ENCODE measurements at regions not wholly inside any gene's neighbourhood (a gene's known extent, or its start where the extent isn't known, plus 50 kb on each side); places are given as distances from the start of the nearest gene placed in this dataset.
"Not testable (repeated sequence)": the region's sequence is repeated elsewhere in the genome, so short reads cannot be mapped to it uniquely, and the experiment has no call there.

DNA sequence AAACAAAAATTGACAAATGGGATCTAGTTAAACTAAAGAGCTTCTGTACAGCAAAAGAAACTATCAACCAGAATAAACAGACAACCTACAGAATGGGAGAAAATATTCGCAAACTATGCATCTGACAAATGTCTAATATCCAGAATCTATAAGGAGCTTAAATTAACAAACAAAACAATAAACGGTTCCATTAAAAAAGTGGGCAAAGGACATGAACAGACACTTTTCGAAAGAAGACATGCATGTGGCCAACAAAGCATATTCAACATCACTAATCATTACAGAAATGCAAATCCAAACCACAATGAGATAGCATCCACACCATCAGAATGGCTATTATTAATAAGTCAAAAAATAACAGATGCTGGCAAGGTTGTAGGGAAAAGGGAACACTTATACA, 50.5 kb upstream of the MED13L start:
- DNase-seq; H3K9me3 ChIP-seq (ENCODE audit: control insufficient read depth, low read length); H3K4me3 ChIP-seq (ENCODE audit: insufficient read depth, low read depth, low read length, poor library complexity, severe bottlenecking); H3K36me3 ChIP-seq (ENCODE audit: control insufficient read depth, insufficient read depth, low read length); H3K27me3 ChIP-seq (replicated peaks; ENCODE audit: control insufficient read depth, insufficient read depth, low read length, poor library complexity, severe bottlenecking); H3K27ac ChIP-seq (ENCODE audit: insufficient read depth, low read length, poor library complexity, severe bottlenecking); H3K4me1 ChIP-seq (ENCODE audit: control insufficient read depth, insufficient read depth, low read length, poor library complexity, severe bottlenecking): not testable (repeated sequence)

GRCh38 chr12:116331876-116332275, 54.4 kb upstream of the MED13L start:
- H3K4me1 ChIP-seq (ENCODE audit: control insufficient read depth, insufficient read depth, low read length, poor library complexity, severe bottlenecking): no peaks in the 10 kb centered on the region
- peaks cover 3% of the 10 kb centered on the region for H3K9me3 ChIP-seq (ENCODE audit: control insufficient read depth, low read length)
- H3K27me3 ChIP-seq (replicated peaks; ENCODE audit: control insufficient read depth, insufficient read depth, low read length, poor library complexity, severe bottlenecking): no peaks in the 10 kb centered on the region
- H3K36me3 ChIP-seq (ENCODE audit: control insufficient read depth, insufficient read depth, low read length): no peaks in the 10 kb centered on the region
- DNase-seq: no peak
- no peak overlapping the region for H3K27ac ChIP-seq (ENCODE audit: insufficient read depth, low read length, poor library complexity, severe bottlenecking)
- no peak overlapping the region for H3K4me3 ChIP-seq (ENCODE audit: insufficient read depth, low read depth, low read length, poor library complexity, severe bottlenecking)

- H3K9me3 ChIP-seq (ENCODE audit: control insufficient read depth, low read length): peaks cover 3% of the 10 kb centered on the region
- no peaks in the 10 kb centered on the region for H3K36me3 ChIP-seq (ENCODE audit: control insufficient read depth, insufficient read depth, low read length)
- no peaks in the 10 kb centered on the region for H3K4me1 ChIP-seq (ENCODE audit: control insufficient read depth, insufficient read depth, low read length, poor library complexity, severe bottlenecking)
- DNase-seq: no peak
- H3K4me3 ChIP-seq (ENCODE audit: insufficient read depth, low read depth, low read length, poor library complexity, severe bottlenecking): no peak overlapping the region
- H3K27me3 ChIP-seq (replicated peaks; ENCODE audit: control insufficient read depth, insufficient read depth, low read length, poor library complexity, severe bottlenecking): no peaks in the 10 kb centered on the region
- H3K27ac ChIP-seq (ENCODE audit: insufficient read depth, low read length, poor library complexity, severe bottlenecking): no peak overlapping the region
Observed at GRCh38 chr12:116332705-116333380, 55.4 kb upstream of the MED13L start.

- Histone ChIP-seq H3K4me1 (ENCODE audit: control insufficient read depth, insufficient read depth, low read length, poor library complexity, severe bottlenecking) (no peaks in the 10 kb centered on the region), H3K27me3 (replicated peaks; ENCODE audit: control insufficient read depth, insufficient read depth, low read length, poor library complexity, severe bottlenecking) (no peaks in the 10 kb centered on the region), H3K36me3 (ENCODE audit: control insufficient read depth, insufficient read depth, low read length) (no peaks in the 10 kb centered on the region), H3K4me3 (ENCODE audit: insufficient read depth, low read depth, low read length, poor library complexity, severe bottlenecking) (no peak overlapping the region), H3K9me3 (ENCODE audit: control insufficient read depth, low read length) (no peaks in the 10 kb centered on the region), H3K27ac (ENCODE audit: insufficient read depth, low read length, poor library complexity, severe bottlenecking) (no peak overlapping the region)
- DNase-seq: no peak
Observed at GRCh38 chr12:116333402-116333801, 55.9 kb upstream of the MED13L start.

- Histone ChIP-seq H3K36me3 (ENCODE audit: control insufficient read depth, insufficient read depth, low read length) (no peaks in the 10 kb centered on the region), H3K27ac (ENCODE audit: insufficient read depth, low read length, poor library complexity, severe bottlenecking) (no peak overlapping the region), H3K27me3 (replicated peaks; ENCODE audit: control insufficient read depth, insufficient read depth, low read length, poor library complexity, severe bottlenecking) (no peaks in the 10 kb centered on the region), H3K4me1 (ENCODE audit: control insufficient read depth, insufficient read depth, low read length, poor library complexity, severe bottlenecking) (no peaks in the 10 kb centered on the region), H3K4me3 (ENCODE audit: insufficient read depth, low read depth, low read length, poor library complexity, severe bottlenecking) (no peak overlapping the region), H3K9me3 (ENCODE audit: control insufficient read depth, low read length) (no peaks in the 10 kb centered on the region)
- DNase-seq: no peak
Observed at GRCh38 chr12:116336542-116337065, 59.1 kb upstream of the MED13L start.

DNA sequence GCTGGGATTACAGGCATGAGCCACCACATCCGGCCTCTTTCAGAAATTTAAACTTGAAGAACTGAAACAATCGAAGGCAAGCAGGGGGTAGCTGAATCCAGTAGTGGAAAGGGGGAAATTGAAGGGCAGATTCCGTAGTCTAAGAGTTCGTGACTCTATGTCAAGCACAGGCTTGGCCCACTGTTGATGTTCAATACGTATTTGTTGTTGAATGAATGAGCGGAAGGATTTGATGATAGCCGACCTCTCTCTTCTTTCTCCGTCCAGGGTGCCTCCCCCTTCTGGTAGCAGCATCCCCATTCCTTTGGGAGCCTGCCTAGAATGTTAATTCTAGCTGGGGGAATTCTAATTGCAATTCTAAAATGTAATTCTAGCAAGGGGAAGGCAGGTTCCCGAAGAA, 59.8 kb upstream of the MED13L start:
- Histone ChIP-seq H3K27ac (ENCODE audit: insufficient read depth, low read length, poor library complexity, severe bottlenecking) (no peak overlapping the region), H3K4me1 (ENCODE audit: control insufficient read depth, insufficient read depth, low read length, poor library complexity, severe bottlenecking) (no peaks in the 10 kb centered on the region), H3K9me3 (ENCODE audit: control insufficient read depth, low read length) (no peaks in the 10 kb centered on the region), H3K36me3 (ENCODE audit: control insufficient read depth, insufficient read depth, low read length) (no peaks in the 10 kb centered on the region), H3K4me3 (ENCODE audit: insufficient read depth, low read depth, low read length, poor library complexity, severe bottlenecking) (no peak overlapping the region), H3K27me3 (replicated peaks; ENCODE audit: control insufficient read depth, insufficient read depth, low read length, poor library complexity, severe bottlenecking) (no peaks in the 10 kb centered on the region)
- no peak for DNase-seq

- Histone ChIP-seq H3K27ac (ENCODE audit: insufficient read depth, low read length, poor library complexity, severe bottlenecking) (no peak overlapping the region), H3K27me3 (replicated peaks; ENCODE audit: control insufficient read depth, insufficient read depth, low read length, poor library complexity, severe bottlenecking) (no peaks in the 10 kb centered on the region), H3K9me3 (ENCODE audit: control insufficient read depth, low read length) (no peaks in the 10 kb centered on the region), H3K4me3 (ENCODE audit: insufficient read depth, low read depth, low read length, poor library complexity, severe bottlenecking) (no peak overlapping the region), H3K36me3 (ENCODE audit: control insufficient read depth, insufficient read depth, low read length) (no peaks in the 10 kb centered on the region), H3K4me1 (ENCODE audit: control insufficient read depth, insufficient read depth, low read length, poor library complexity, severe bottlenecking) (no peaks in the 10 kb centered on the region)
- DNase-seq: no peak
Observed at GRCh38 chr12:116338064-116338846, 60.8 kb upstream of the MED13L start.

GRCh38 chr12:116339062-116339461, 61.6 kb upstream of the MED13L start:
- DNase-seq: no peak
- Histone ChIP-seq H3K27me3 (replicated peaks; ENCODE audit: control insufficient read depth, insufficient read depth, low read length, poor library complexity, severe bottlenecking) (no peaks in the 10 kb centered on the region), H3K9me3 (ENCODE audit: control insufficient read depth, low read length) (no peaks in the 10 kb centered on the region), H3K36me3 (ENCODE audit: control insufficient read depth, insufficient read depth, low read length) (no peaks in the 10 kb centered on the region), H3K27ac (ENCODE audit: insufficient read depth, low read length, poor library complexity, severe bottlenecking) (no peak overlapping the region), H3K4me1 (ENCODE audit: control insufficient read depth, insufficient read depth, low read length, poor library complexity, severe bottlenecking) (no peaks in the 10 kb centered on the region), H3K4me3 (ENCODE audit: insufficient read depth, low read depth, low read length, poor library complexity, severe bottlenecking) (no peak overlapping the region)

GRCh38 chr12:116339800-116340371, 62.4 kb upstream of the MED13L start:
- Histone ChIP-seq H3K4me1 (ENCODE audit: control insufficient read depth, insufficient read depth, low read length, poor library complexity, severe bottlenecking) (no peaks in the 10 kb centered on the region), H3K27ac (ENCODE audit: insufficient read depth, low read length, poor library complexity, severe bottlenecking) (no peak overlapping the region), H3K9me3 (ENCODE audit: control insufficient read depth, low read length) (no peaks in the 10 kb centered on the region), H3K27me3 (replicated peaks; ENCODE audit: control insufficient read depth, insufficient read depth, low read length, poor library complexity, severe bottlenecking) (no peaks in the 10 kb centered on the region), H3K4me3 (ENCODE audit: insufficient read depth, low read depth, low read length, poor library complexity, severe bottlenecking) (no peak overlapping the region), H3K36me3 (ENCODE audit: control insufficient read depth, insufficient read depth, low read length) (no peaks in the 10 kb centered on the region)
- no peak for DNase-seq

GRCh38 chr12:116343331-116343884, 65.9 kb upstream of the MED13L start:
- H3K36me3 ChIP-seq (ENCODE audit: control insufficient read depth, insufficient read depth, low read length): no peaks in the 10 kb centered on the region
- no peak overlapping the region for H3K27ac ChIP-seq (ENCODE audit: insufficient read depth, low read length, poor library complexity, severe bottlenecking)
- no peaks in the 10 kb centered on the region for H3K9me3 ChIP-seq (ENCODE audit: control insufficient read depth, low read length)
- H3K4me1 ChIP-seq (ENCODE audit: control insufficient read depth, insufficient read depth, low read length, poor library complexity, severe bottlenecking): no peaks in the 10 kb centered on the region
- no peak overlapping the region for H3K4me3 ChIP-seq (ENCODE audit: insufficient read depth, low read depth, low read length, poor library complexity, severe bottlenecking)
- DNase-seq: no peak
- no peaks in the 10 kb centered on the region for H3K27me3 ChIP-seq (replicated peaks; ENCODE audit: control insufficient read depth, insufficient read depth, low read length, poor library complexity, severe bottlenecking)

Measured in effector memory CD4-positive, alpha-beta T cell (primary cell).